Progenitor cell of endocrine pancreas (in vitro differentiated cells): ENCODE measurements at regions not wholly inside any gene's neighbourhood (a gene's known extent, or its start where the extent isn't known, plus 50 kb on each side); places are given as distances from the start of the nearest gene placed in this dataset.

Source experiments
- DNase-seq: peaks from one replicate; pipeline ENCODE4 v3.0.0; 2021; ENCODE audit warnings: low spot score; ENCODE audit not compliant: unreplicated experiment
- H3K27ac Mint-ChIP-seq: 2 replicates; pipeline ENCODE4 v1.8.0; 2021; ENCODE audit warnings: mild to moderate bottlenecking, moderate library complexity, mixed read lengths
- H3K27me3 Mint-ChIP-seq: 2 replicates; pipeline ENCODE4 v1.8.0; 2021; ENCODE audit warnings: mixed read lengths
- H3K36me3 Mint-ChIP-seq: 2 replicates; pipeline ENCODE4 v1.8.0; 2022; ENCODE audit warnings: mixed read lengths; ENCODE audit not compliant: insufficient read depth
- H3K4me1 Mint-ChIP-seq: 2 replicates; pipeline ENCODE4 v1.8.0; 2021; ENCODE audit warnings: low read depth, mixed read lengths
- H3K4me3 Mint-ChIP-seq: 2 replicates; pipeline ENCODE4 v1.8.0; 2021; ENCODE audit warnings: low read depth, mild to moderate bottlenecking, moderate library complexity, mixed read lengths
- H3K9me3 Mint-ChIP-seq: 2 replicates; pipeline ENCODE4 v1.8.0; 2021; ENCODE audit warnings: low read depth, mixed read lengths
- TF ChIP-seq, protein P1 (sequence below): fragments of 200-600 bp; sonication (generic); IDR thresholded peaks from one replicate; pipeline ENCODE4 v1.5.0; 2021; ENCODE audit warnings: antibody characterized with exemption, mild to moderate bottlenecking; ENCODE audit not compliant: unreplicated experiment

DNA sequence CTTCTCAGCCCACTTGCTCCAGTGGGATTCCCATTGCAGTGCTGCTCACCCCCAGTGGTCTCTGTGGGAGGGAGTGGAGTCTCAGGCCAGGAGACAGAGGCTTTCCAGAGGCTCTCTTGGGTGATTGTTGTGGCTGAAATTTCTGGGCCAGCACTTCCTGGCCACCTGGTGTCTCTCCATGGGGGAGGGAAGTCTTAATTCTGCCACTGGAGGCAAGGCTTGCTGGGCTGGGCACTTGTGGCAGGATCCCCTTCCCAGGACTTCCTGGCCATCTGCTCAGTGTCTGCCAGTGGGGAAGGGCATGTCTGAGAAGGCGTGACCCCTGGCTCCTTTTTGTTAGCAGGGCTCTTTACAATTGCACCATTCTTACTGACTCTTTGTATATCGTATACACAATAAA, 351.8 kb downstream of the GABRB3 start:
- Mint-ChIP-seq H3K27me3 (peaks cover 14% of the 10 kb centered on the region), H3K4me3 (no peak overlapping the region), H3K36me3 (no peaks in the 10 kb centered on the region), H3K9me3 (peaks cover under 1% of the 10 kb centered on the region), H3K27ac (no peak overlapping the region), H3K4me1 (no peaks in the 10 kb centered on the region)
- TF ChIP-seq, protein P1, sequence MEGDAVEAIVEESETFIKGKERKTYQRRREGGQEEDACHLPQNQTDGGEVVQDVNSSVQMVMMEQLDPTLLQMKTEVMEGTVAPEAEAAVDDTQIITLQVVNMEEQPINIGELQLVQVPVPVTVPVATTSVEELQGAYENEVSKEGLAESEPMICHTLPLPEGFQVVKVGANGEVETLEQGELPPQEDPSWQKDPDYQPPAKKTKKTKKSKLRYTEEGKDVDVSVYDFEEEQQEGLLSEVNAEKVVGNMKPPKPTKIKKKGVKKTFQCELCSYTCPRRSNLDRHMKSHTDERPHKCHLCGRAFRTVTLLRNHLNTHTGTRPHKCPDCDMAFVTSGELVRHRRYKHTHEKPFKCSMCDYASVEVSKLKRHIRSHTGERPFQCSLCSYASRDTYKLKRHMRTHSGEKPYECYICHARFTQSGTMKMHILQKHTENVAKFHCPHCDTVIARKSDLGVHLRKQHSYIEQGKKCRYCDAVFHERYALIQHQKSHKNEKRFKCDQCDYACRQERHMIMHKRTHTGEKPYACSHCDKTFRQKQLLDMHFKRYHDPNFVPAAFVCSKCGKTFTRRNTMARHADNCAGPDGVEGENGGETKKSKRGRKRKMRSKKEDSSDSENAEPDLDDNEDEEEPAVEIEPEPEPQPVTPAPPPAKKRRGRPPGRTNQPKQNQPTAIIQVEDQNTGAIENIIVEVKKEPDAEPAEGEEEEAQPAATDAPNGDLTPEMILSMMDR: no peak
- no peak for DNase-seq

DNA sequence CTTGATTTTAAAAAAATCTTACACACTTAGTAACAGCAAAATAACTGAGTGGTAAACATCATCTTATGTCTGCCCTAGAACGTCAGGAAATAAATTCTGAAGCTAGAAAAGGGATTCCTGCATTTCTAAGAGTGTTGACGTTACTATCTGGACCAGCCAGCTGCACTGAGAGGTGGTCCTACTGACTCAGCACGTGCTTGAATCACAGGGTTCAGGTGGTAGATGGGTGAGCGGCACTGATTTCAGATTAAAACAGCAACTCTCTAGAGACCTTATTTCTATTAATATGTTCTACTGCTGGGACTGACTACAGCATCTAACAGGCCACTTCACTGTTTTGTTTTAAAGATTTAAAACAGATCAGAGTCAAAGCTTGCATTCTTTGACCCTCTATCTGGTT, 377.2 kb downstream of the GABRB3 start:
- Mint-ChIP-seq H3K9me3 (no peaks in the 10 kb centered on the region), H3K4me1 (peaks cover 9% of the 10 kb centered on the region), H3K36me3 (no peaks in the 10 kb centered on the region), H3K4me3 (no peak overlapping the region), H3K27me3 (peaks cover 9% of the 10 kb centered on the region), H3K27ac (no peak overlapping the region)
- no peak for DNase-seq
- TF ChIP-seq, protein P1: no peak

DNA sequence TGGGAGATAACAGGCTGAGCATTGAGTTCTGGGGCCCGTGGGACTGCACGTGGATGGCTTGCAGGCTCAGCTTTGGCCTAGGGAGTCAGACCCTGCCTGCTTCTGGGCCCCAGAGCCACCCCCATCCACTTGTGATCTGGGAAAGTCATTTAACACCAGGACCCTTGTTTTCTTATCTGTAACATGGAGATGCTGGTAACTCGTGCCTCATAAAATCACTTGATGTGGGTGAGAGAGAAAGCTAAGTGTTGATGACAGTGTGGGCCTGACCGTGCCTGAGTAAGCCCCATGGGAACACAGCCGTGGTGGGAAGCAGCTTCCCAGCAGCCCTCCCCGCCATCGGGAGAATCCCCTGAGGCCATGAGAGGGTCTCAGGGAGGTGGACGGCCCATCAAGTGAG, 378.1 kb downstream of the GABRB3 start:
- no peaks in the 10 kb centered on the region for H3K9me3 Mint-ChIP-seq

DNA sequence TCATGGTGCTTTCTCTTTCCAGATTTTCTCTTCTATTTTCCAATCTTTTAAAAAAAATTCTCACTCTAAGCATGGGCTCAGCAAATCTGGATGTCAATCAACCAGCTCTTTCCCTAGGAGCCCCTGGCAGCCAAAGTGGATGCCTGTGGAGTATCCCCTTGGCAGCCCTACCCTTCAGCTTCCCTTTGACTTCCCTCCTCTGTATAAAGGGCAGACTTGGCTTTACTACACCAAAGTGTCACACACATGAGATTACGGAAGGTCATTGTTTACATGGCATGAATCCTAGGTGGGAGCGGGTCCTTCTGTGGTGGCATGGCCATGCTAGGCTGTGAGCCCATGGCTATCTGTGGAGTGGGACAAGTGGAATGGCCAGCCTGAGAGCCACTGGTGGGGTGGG, 379.9 kb downstream of the GABRB3 start:
- no peak overlapping the region for H3K27ac Mint-ChIP-seq
- peaks cover 9% of the 10 kb centered on the region for H3K4me1 Mint-ChIP-seq
- H3K9me3 Mint-ChIP-seq: no peaks in the 10 kb centered on the region
- H3K36me3 Mint-ChIP-seq: no peaks in the 10 kb centered on the region
- H3K27me3 Mint-ChIP-seq: peaks cover 30% of the 10 kb centered on the region
- DNase-seq: no peak
- TF ChIP-seq, protein P1: no peak
- no peak overlapping the region for H3K4me3 Mint-ChIP-seq

More for the DNA sequence above, 378.1 kb downstream of the GABRB3 start:
- no peaks in the 10 kb centered on the region for H3K36me3 Mint-ChIP-seq
- DNase-seq: no peak
- H3K4me1 Mint-ChIP-seq: peaks cover 9% of the 10 kb centered on the region
- H3K4me3 Mint-ChIP-seq: no peak overlapping the region
- peaks cover 13% of the 10 kb centered on the region for H3K27me3 Mint-ChIP-seq
- TF ChIP-seq, protein P1: no peak
- no peak overlapping the region for H3K27ac Mint-ChIP-seq

DNA sequence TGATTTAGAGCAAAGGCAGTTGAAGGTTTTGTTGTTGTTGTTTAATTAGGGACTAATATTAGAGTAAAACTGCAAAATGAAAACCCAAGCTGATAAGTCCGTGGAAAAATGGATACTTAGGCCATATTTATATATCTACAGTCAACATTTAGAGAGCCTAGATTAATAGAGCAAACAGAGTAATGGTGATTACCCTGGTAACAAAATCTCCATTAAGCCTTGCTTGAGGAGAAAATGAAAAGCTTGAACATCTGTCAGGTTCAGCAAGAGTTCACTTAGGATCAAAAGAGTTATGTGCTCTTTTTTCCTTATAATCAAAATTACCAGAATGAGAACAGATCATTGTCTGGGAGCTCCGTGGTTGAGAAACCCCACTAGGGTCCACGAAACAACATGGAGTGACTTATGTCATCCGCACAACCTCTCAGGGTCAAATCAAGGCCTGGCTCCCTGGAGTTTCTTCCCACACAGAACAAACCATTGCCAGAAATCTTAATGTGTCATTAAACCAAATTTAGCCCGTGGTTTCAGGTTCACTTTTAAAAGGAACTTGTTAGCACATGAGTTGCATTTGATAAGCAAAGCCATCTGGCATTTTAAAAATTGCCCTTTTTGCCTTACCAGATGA, 381.2 kb downstream of the GABRB3 start:
- H3K27ac Mint-ChIP-seq: no peak overlapping the region
- no peaks in the 10 kb centered on the region for H3K9me3 Mint-ChIP-seq

More for the DNA sequence above, 381.2 kb downstream of the GABRB3 start:
- H3K4me1 Mint-ChIP-seq: peaks cover 9% of the 10 kb centered on the region
- TF ChIP-seq, protein P1: no peak
- no peak for DNase-seq
- H3K27me3 Mint-ChIP-seq: peaks cover 34% of the 10 kb centered on the region
- H3K4me3 Mint-ChIP-seq: no peak overlapping the region
- no peaks in the 10 kb centered on the region for H3K36me3 Mint-ChIP-seq
